Mesothelial cell of epicardium (in vitro differentiated cells): ENCODE measurements at regions not wholly inside any gene's neighbourhood (a gene's known extent, or its start where the extent isn't known, plus 50 kb on each side); places are given as distances from the start of the nearest gene placed in this dataset.

ENCODE experiments used
- DNase-seq, 2 experiments: peaks; one replicate each; pipeline ENCODE4 v3.0.0; 2021; ENCODE audit warnings: low spot score in 2 of 2; ENCODE audit not compliant: unreplicated experiment in 2 of 2
- H3K27ac Mint-ChIP-seq: 2 replicates; pipeline ENCODE4 v1.8.0; 2021; ENCODE audit warnings: mixed read lengths
- H3K27me3 Mint-ChIP-seq: 2 replicates; pipeline ENCODE4 v1.8.0; 2021; ENCODE audit warnings: low read depth, mixed read lengths
- H3K36me3 Mint-ChIP-seq: 2 replicates; pipeline ENCODE4 v1.8.0; 2021; ENCODE audit warnings: mixed read lengths
- H3K4me1 Mint-ChIP-seq: 2 replicates; pipeline ENCODE4 v1.8.0; 2021; ENCODE audit warnings: mixed read lengths
- H3K4me3 Mint-ChIP-seq: 2 replicates; pipeline ENCODE4 v1.8.0; 2021; ENCODE audit warnings: mild to moderate bottlenecking, moderate library complexity, mixed read lengths
- H3K9me3 Mint-ChIP-seq: 2 replicates; pipeline ENCODE4 v1.8.0; 2021; ENCODE audit warnings: mixed read lengths
- TF ChIP-seq, protein P1 (sequence below): fragments of 200-600 bp; sonication (generic); IDR thresholded peaks from one replicate; pipeline ENCODE4 v1.5.0; 2021; ENCODE audit warnings: antibody characterized with exemption; ENCODE audit not compliant: unreplicated experiment

DNA sequence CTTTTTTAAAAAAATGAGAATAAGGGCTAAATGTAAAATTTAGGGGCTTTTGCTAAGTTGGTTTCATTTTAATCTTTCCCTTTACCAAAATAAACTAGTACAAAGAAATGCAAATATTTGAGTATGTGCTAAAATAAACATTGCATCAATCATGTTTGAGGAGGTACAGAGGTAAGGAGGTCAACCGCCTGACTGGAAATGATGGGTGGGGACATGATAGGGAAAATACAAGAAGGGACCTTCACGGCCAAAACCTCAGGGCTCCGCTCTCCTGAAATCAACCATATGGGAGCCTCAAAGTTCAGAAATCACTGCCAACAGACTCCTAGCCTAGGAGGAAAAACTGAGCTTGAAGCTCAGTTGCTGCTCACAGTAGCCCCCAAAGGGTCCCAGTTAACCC is 207.6 kb downstream of the AHR start:
- H3K4me1 Mint-ChIP-seq: peaks cover 27% of the 10 kb centered on the region
- H3K9me3 Mint-ChIP-seq: no peaks in the 10 kb centered on the region
- no peaks in the 10 kb centered on the region for H3K36me3 Mint-ChIP-seq
- peak overlapping the region; percentile 2 for H3K27ac Mint-ChIP-seq
- no peak for DNase-seq
- no peaks in the 10 kb centered on the region for H3K27me3 Mint-ChIP-seq
- no peak overlapping the region for H3K4me3 Mint-ChIP-seq
- TF ChIP-seq, protein P1, sequence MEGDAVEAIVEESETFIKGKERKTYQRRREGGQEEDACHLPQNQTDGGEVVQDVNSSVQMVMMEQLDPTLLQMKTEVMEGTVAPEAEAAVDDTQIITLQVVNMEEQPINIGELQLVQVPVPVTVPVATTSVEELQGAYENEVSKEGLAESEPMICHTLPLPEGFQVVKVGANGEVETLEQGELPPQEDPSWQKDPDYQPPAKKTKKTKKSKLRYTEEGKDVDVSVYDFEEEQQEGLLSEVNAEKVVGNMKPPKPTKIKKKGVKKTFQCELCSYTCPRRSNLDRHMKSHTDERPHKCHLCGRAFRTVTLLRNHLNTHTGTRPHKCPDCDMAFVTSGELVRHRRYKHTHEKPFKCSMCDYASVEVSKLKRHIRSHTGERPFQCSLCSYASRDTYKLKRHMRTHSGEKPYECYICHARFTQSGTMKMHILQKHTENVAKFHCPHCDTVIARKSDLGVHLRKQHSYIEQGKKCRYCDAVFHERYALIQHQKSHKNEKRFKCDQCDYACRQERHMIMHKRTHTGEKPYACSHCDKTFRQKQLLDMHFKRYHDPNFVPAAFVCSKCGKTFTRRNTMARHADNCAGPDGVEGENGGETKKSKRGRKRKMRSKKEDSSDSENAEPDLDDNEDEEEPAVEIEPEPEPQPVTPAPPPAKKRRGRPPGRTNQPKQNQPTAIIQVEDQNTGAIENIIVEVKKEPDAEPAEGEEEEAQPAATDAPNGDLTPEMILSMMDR: no peak

DNA sequence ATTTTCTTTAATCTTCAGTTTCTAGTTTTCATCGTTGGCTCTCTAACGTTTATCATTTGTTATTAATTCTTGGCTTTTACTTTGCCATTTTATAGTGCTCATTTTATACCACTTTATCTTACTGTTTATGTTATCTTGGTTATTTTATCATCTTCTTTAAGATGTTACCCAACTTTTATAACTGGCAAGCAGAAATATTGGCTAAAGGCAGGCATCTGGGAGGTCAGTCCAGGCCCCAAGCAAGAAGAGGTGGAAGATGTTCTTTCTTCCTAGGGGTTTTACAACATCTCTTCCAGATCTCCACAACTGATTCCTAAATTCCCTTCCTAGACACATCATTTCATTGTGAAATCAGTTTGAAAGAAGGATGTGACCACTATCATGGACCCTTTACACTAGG is 208.1 kb downstream of the AHR start:
- H3K9me3 Mint-ChIP-seq: no peaks in the 10 kb centered on the region
- H3K27ac Mint-ChIP-seq: no peak overlapping the region
- no peaks in the 10 kb centered on the region for H3K27me3 Mint-ChIP-seq
- H3K36me3 Mint-ChIP-seq: no peaks in the 10 kb centered on the region
- H3K4me1 Mint-ChIP-seq: peaks cover 31% of the 10 kb centered on the region
- H3K4me3 Mint-ChIP-seq: no peak overlapping the region
- TF ChIP-seq, protein P1: no peak
- no peak for DNase-seq

DNA sequence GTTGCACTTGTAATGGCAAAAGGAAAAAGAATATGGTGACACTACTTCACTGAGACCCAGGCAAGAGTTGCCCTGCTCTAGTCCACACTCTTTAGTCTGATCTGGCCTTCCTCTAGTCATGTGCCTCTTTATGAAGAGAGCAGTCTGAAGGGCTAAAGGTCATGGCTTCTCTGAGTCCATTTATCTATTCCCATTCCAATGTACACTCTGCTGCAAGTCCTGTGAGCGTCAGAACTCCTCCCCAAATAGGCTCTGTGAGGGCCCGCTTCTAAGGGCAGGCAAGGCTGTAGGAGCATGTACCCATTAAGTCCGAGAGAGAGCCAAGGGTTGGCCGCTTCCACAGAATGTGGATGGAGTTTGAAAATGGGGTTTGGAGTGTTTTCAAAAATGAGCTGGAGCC is 209.3 kb downstream of the AHR start:
- Mint-ChIP-seq H3K4me1 (peaks cover 27% of the 10 kb centered on the region), H3K27me3 (no peaks in the 10 kb centered on the region), H3K4me3 (no peak overlapping the region), H3K9me3 (no peaks in the 10 kb centered on the region), H3K27ac (no peak overlapping the region), H3K36me3 (no peaks in the 10 kb centered on the region)
- TF ChIP-seq, protein P1: no peak
- DNase-seq: no peak

DNA sequence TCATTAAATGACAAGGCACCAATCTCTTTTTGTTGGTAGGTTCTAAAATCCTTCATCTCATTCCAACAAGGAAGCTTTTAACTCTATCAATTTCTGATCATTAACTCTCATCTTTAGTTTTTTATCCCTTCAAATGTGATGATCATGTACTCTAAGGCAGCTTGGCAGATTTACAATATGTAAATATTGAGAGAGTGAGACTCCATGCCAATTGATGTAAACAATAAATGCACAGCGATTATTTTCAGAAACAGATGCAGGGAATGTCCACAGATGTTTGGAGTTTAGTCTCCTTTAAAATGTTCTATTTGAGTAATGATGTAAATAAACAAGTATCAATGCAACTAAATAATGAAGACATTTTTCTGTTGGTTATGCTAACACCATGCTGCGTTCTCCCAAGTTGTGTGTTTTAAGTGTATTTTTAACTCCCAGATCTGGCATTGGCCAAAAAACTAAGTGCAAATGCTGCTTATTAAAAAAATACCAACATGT is 213.8 kb downstream of the AHR start:
- TF ChIP-seq, protein P1: no peak
- Mint-ChIP-seq H3K4me3 (no peak overlapping the region), H3K27me3 (no peaks in the 10 kb centered on the region), H3K27ac (no peak overlapping the region), H3K9me3 (peaks cover 6% of the 10 kb centered on the region), H3K36me3 (no peaks in the 10 kb centered on the region), H3K4me1 (peaks cover 16% of the 10 kb centered on the region)
- no peak for DNase-seq

DNA sequence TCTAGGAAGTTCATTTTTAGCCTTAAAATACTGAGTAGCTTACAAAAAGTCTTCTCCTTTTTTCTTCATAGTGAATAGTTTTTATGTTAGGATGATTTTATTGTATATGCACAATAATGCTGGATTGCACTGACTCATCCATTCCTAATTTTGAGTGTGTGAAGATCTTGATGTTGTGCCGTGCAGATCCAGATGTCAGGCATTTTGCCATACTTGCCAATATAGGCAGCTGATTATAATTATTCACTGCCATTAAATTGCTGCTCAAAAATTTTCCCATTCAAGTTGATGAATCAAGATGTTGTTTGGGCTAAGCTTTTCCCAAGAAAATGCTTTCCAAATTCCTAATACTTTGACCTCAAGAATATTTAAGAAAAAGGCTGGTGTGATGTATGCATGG is 218.3 kb downstream of the AHR start:
- H3K4me1 Mint-ChIP-seq: peaks cover 14% of the 10 kb centered on the region

More for the DNA sequence above, 218.3 kb downstream of the AHR start:
- peaks cover 10% of the 10 kb centered on the region for H3K9me3 Mint-ChIP-seq
- TF ChIP-seq, protein P1: no peak
- H3K4me3 Mint-ChIP-seq: no peak overlapping the region
- no peaks in the 10 kb centered on the region for H3K27me3 Mint-ChIP-seq
- H3K27ac Mint-ChIP-seq: no peak overlapping the region
- no peak for DNase-seq
- H3K36me3 Mint-ChIP-seq: no peaks in the 10 kb centered on the region
